Neural progenitor cell (in vitro differentiated cells): ENCODE measurements at regions not wholly inside any gene's neighbourhood (a gene's known extent, or its start where the extent isn't known, plus 50 kb on each side); places are given as distances from the start of the nearest gene placed in this dataset.

ENCODE experiments used
- DNase-seq: peaks from one replicate; pipeline ENCODE4 v3.0.0-alpha.2; 2016; ENCODE audit warnings: low spot score
- H2AFZ ChIP-seq: fragments of 200-600 bp; sonication (generic); replicated peaks from 2 replicates; pipeline ENCODE4 v1.6.1; 2016; ENCODE audit warnings: antibody characterized with exemption
- H3F3A ChIP-seq: fragments of 200-600 bp; sonication (generic); 2 replicates; pipeline ENCODE4 v1.6.1; 2016; ENCODE audit warnings: antibody characterized with exemption, low read depth
- H3K27ac ChIP-seq: fragments of 200-600 bp; sonication (generic); 2 replicates; pipeline ENCODE4 v1.5.1; 2016; ENCODE audit warnings: mild to moderate bottlenecking
- H3K27me3 ChIP-seq: fragments of 200-600 bp; sonication (generic); 2 replicates; pipeline ENCODE4 v1.6.1; 2016; ENCODE audit warnings: mild to moderate bottlenecking, moderate library complexity
- H3K36me3 ChIP-seq: fragments of 200-600 bp; sonication (generic); 2 replicates; pipeline ENCODE4 v1.5.1; 2016
- H3K4me1 ChIP-seq: fragments of 200-600 bp; sonication (generic); 2 replicates; pipeline ENCODE4 v1.6.1; 2016; ENCODE audit warnings: mixed run types
- H3K4me2 ChIP-seq: fragments of 200-600 bp; sonication (generic); 2 replicates; pipeline ENCODE4 v1.6.1; 2016
- H3K4me3 ChIP-seq: fragments of 200-600 bp; sonication (generic); 2 replicates; pipeline ENCODE4 v1.5.1; 2016
- H3K79me2 ChIP-seq: fragments of 200-600 bp; sonication (generic); 2 replicates; pipeline ENCODE4 v1.6.1; 2016; ENCODE audit warnings: low read depth
- H3K9ac ChIP-seq: fragments of 200-600 bp; sonication (generic); 2 replicates; pipeline ENCODE4 v1.6.1; 2016
- H3K9me3 ChIP-seq: fragments of 200-600 bp; sonication (generic); 2 replicates; pipeline ENCODE4 v1.5.1; 2016; ENCODE audit warnings: low read depth
- H4K20me1 ChIP-seq: fragments of 200-600 bp; sonication (generic); 2 replicates; pipeline ENCODE4 v1.6.1; 2016; ENCODE audit warnings: low read depth
- H3K27ac Mint-ChIP-seq: 3 replicates; pipeline ENCODE4 v1.8.0; 2021; ENCODE audit warnings: mixed read lengths
- H3K27me3 Mint-ChIP-seq: 2 replicates; pipeline ENCODE4 v1.8.0; 2022; ENCODE audit warnings: low read depth, mild to moderate bottlenecking, inconsistent platforms, moderate library complexity, mixed read lengths; ENCODE audit not compliant: insufficient read depth
- H3K36me3 Mint-ChIP-seq: 3 replicates; pipeline ENCODE4 v1.8.0; 2021; ENCODE audit warnings: mixed read lengths
- H3K4me1 Mint-ChIP-seq: 3 replicates; pipeline ENCODE4 v1.8.0; 2021; ENCODE audit warnings: mixed read lengths
- H3K4me3 Mint-ChIP-seq: 3 replicates; pipeline ENCODE4 v1.8.0; 2021; ENCODE audit warnings: mild to moderate bottlenecking, moderate library complexity, mixed read lengths
- H3K9me3 Mint-ChIP-seq: 3 replicates; pipeline ENCODE4 v1.8.0; 2020; ENCODE audit warnings: mixed read lengths
- EZH2 ChIP-seq: fragments of 200-600 bp; sonication (generic); IDR thresholded peaks from 2 replicates; pipeline ENCODE4 v1.6.1; 2017; ENCODE audit warnings: antibody characterized with exemption, mild to moderate bottlenecking, moderate library complexity
- EZH2phosphoT487 ChIP-seq: fragments of 200-600 bp; sonication (generic); IDR thresholded peaks from 2 replicates; pipeline ENCODE4 v1.6.1; 2017; ENCODE audit warnings: antibody characterized with exemption
- TF ChIP-seq, protein P1 (sequence below): fragments of 200-600 bp; sonication (generic); IDR thresholded peaks from 2 replicates; pipeline ENCODE4 v1.5.1; 2017; ENCODE audit warnings: antibody characterized with exemption, mild to moderate bottlenecking

DNA sequence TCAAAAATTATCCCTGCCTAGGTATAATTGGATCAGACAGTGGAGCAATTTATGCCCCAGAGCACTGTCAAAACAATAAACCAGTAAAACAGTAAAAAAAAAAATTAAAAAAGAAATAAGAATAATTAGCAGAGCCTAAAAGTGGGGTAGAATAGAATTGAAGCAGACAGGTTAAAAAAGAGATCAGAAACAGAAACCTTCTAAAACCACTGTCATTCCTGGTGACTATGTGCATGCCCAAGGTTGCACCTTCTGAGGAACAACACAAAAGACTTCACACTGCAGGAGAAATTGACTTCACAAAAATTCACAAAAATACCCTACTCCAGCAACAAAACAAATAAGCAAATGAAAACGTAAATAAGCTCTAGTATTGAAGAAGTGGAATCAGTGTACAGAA, 168.6 kb downstream of the SPANXA1 start:
- H3K79me2 ChIP-seq: no peaks in the 10 kb centered on the region
- no peaks in the 10 kb centered on the region for H3K4me1 ChIP-seq
- H3K4me2 ChIP-seq: no peak overlapping the region
- no peak overlapping the region for H3K4me3 Mint-ChIP-seq
- H3K27me3 Mint-ChIP-seq: no peaks in the 10 kb centered on the region
- H3K27ac Mint-ChIP-seq: no peak overlapping the region
- no peaks in the 10 kb centered on the region for H3K36me3 Mint-ChIP-seq
- H3K9me3 ChIP-seq: peaks cover 8% of the 10 kb centered on the region
- peaks cover 4% of the 10 kb centered on the region for H3K9me3 Mint-ChIP-seq
- no peak overlapping the region for H2AFZ ChIP-seq
- no peaks in the 10 kb centered on the region for H3K36me3 ChIP-seq
- H3F3A ChIP-seq: no peaks in the 10 kb centered on the region
- H3K4me1 Mint-ChIP-seq: no peaks in the 10 kb centered on the region
- no peak overlapping the region for H3K4me3 ChIP-seq
- DNase-seq: no peak
- TF ChIP-seq, protein P1, sequence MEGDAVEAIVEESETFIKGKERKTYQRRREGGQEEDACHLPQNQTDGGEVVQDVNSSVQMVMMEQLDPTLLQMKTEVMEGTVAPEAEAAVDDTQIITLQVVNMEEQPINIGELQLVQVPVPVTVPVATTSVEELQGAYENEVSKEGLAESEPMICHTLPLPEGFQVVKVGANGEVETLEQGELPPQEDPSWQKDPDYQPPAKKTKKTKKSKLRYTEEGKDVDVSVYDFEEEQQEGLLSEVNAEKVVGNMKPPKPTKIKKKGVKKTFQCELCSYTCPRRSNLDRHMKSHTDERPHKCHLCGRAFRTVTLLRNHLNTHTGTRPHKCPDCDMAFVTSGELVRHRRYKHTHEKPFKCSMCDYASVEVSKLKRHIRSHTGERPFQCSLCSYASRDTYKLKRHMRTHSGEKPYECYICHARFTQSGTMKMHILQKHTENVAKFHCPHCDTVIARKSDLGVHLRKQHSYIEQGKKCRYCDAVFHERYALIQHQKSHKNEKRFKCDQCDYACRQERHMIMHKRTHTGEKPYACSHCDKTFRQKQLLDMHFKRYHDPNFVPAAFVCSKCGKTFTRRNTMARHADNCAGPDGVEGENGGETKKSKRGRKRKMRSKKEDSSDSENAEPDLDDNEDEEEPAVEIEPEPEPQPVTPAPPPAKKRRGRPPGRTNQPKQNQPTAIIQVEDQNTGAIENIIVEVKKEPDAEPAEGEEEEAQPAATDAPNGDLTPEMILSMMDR: no peak
- no peak for TF ChIP-seq EZH2phosphoT487
- TF ChIP-seq EZH2: no peak
- no peaks in the 10 kb centered on the region for H4K20me1 ChIP-seq
- no peak overlapping the region for H3K9ac ChIP-seq
- H3K27me3 ChIP-seq: no peaks in the 10 kb centered on the region
- H3K27ac ChIP-seq: no peak overlapping the region

DNA sequence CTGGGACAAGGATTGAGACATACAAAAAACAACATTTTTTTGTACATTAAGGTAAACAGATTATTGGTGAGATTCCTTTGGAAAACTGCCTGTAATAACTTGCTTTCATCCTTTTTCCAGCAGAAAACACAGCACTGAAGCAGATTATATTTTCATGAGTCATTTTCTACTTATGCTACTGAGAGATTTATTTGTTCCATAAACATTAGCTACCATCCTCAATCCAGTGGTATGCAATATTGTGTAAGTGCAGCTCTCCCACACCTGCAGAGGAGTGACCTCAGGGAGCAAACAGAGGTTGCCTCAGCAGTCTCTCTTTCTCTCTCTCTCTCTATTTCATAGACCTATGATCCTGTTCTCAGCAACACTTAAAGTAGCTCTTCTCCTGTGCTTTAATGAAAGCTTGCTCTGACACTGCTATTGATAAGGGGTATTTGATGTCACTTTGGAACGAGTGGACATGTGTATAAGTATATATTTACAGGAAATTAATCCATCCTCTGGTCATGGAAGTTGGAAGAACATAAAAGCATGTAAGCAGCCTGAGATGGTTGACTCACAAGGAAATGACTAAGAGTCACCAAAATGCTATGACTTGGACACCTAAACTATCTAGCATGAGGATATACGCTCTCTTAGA, 163.7 kb upstream of the SPANXC start:
- H3F3A ChIP-seq: no peaks in the 10 kb centered on the region
- peaks cover 4% of the 10 kb centered on the region for H3K9me3 Mint-ChIP-seq
- no peaks in the 10 kb centered on the region for H3K36me3 ChIP-seq
- H2AFZ ChIP-seq: no peak overlapping the region
- H3K27me3 Mint-ChIP-seq: no peaks in the 10 kb centered on the region
- H3K27ac Mint-ChIP-seq: no peak overlapping the region
- H3K4me3 ChIP-seq: no peak overlapping the region
- H3K4me1 Mint-ChIP-seq: no peaks in the 10 kb centered on the region
- H3K9ac ChIP-seq: no peak overlapping the region
- no peaks in the 10 kb centered on the region for H3K9me3 ChIP-seq
- no peaks in the 10 kb centered on the region for H4K20me1 ChIP-seq
- no peak overlapping the region for H3K4me3 Mint-ChIP-seq
- TF ChIP-seq EZH2phosphoT487 (no peak), EZH2 (no peak)
- TF ChIP-seq, protein P1: no peak
- H3K27me3 ChIP-seq: no peaks in the 10 kb centered on the region
- no peak overlapping the region for H3K27ac ChIP-seq
- no peak for DNase-seq
- H3K36me3 Mint-ChIP-seq: no peaks in the 10 kb centered on the region
- H3K79me2 ChIP-seq: no peaks in the 10 kb centered on the region
- H3K4me2 ChIP-seq: no peak overlapping the region
- no peaks in the 10 kb centered on the region for H3K4me1 ChIP-seq

DNA sequence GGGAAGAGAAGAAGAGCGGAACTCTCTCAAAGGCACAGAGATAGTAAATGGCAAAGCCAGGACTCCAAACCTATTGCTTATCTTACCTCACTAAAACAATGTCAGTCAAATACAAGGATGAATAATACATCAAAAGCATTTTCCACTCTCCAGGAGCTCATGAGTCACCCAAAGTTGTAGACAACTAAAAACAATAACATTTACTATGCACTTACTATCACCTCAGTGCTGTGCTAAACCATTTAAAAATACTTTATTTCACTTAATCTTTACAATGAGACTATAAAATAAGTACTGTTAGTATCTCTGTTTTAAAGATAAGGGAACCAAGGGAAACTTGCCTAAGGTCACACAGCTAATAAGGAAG, 163.2 kb upstream of the SPANXC start:
- Mint-ChIP-seq H3K4me3 (no peak overlapping the region), H3K27ac (no peak overlapping the region), H3K9me3 (peaks cover 4% of the 10 kb centered on the region), H3K4me1 (no peaks in the 10 kb centered on the region), H3K27me3 (no peaks in the 10 kb centered on the region), H3K36me3 (no peaks in the 10 kb centered on the region)
- no peaks in the 10 kb centered on the region for H3K79me2 ChIP-seq
- no peaks in the 10 kb centered on the region for H3K9me3 ChIP-seq
- no peak overlapping the region for H3K27ac ChIP-seq
- H3K9ac ChIP-seq: no peak overlapping the region
- no peaks in the 10 kb centered on the region for H3K4me1 ChIP-seq
- no peak overlapping the region for H3K4me2 ChIP-seq
- no peaks in the 10 kb centered on the region for H3F3A ChIP-seq
- no peak for DNase-seq
- H2AFZ ChIP-seq: no peak overlapping the region
- no peaks in the 10 kb centered on the region for H4K20me1 ChIP-seq
- TF ChIP-seq EZH2phosphoT487 (no peak), EZH2 (no peak)
- TF ChIP-seq, protein P1: no peak
- no peaks in the 10 kb centered on the region for H3K36me3 ChIP-seq
- no peak overlapping the region for H3K4me3 ChIP-seq
- no peaks in the 10 kb centered on the region for H3K27me3 ChIP-seq
